Stomach (tissue), 8 donors: ENCODE measurements at regions not wholly inside any gene's neighbourhood (a gene's known extent, or its start where the extent isn't known, plus 50 kb on each side); places are given as distances from the start of the nearest gene placed in this dataset.

Experiments
- DNase-seq, 2 donors: peaks; one replicate each; pipeline versions ENCODE4 v3.0.0 to v3.0.0-alpha.2; 2013 to 2019
- H3K27ac ChIP-seq, 5 donors: fragments of 200-600 bp in 4 of 5; sonication (generic) in 4 of 5; one replicate each; pipeline ENCODE4 v1.5.1; 2013 to 2019; ENCODE audit warnings: mild to moderate bottlenecking in 1 of 5, moderate library complexity in 1 of 5
- H3K27me3 ChIP-seq, 3 donors: fragments of 200-600 bp; sonication (generic); one replicate each; pipeline ENCODE4 v1.5.1; 2017 to 2019; ENCODE audit warnings: mixed run types in 1 of 3
- H3K36me3 ChIP-seq, 4 donors: fragments of 200-600 bp; sonication (generic); 1 replicate in 3 of 4; 2 replicates in 1 of 4; pipeline ENCODE4 v1.5.1; 2016 to 2019
- H3K4me1 ChIP-seq, 4 donors: fragments of 200-600 bp; sonication (generic); one replicate each; pipeline ENCODE4 v1.5.1; 2016 to 2019
- H3K4me3 ChIP-seq, 4 donors: fragments of 200-600 bp; sonication (generic) in 3 of 4; one replicate each; pipeline ENCODE4 v1.5.1; 2016 to 2019; ENCODE audit warnings: mild to moderate bottlenecking in 1 of 4
- H3K9me3 ChIP-seq, 4 donors: fragments of 200-600 bp; sonication (generic); one replicate each; pipeline ENCODE4 v1.5.1; 2016 to 2019
- EP300 ChIP-seq: sonication (generic); formaldehyde crosslinking; IDR thresholded peaks from one replicate; pipeline ENCODE4 v1.6.1; 2017; ENCODE audit warnings: antibody characterized with exemption
- POLR2A ChIP-seq, 4 donors: fragments of 450-650 bp; IDR thresholded peaks; one replicate each; pipeline ENCODE4 v1.6.1; 2016; ENCODE audit warnings: antibody characterized with exemption in 4 of 4, control low read depth in 2 of 4, mild to moderate bottlenecking in 1 of 4, moderate library complexity in 1 of 4
- POLR2AphosphoS5 ChIP-seq, 3 donors: sonication (generic); formaldehyde crosslinking; IDR thresholded peaks; one replicate each; pipeline ENCODE4 v1.6.1; 2016; ENCODE audit warnings: antibody characterized with exemption in 3 of 3
- WGBS, 5 donors: extraction: QIAGEN DNeasy Blood & Tissue Kit in 3 of 5; methylation state at CpG; one replicate each; pipeline versions ENCODE4 v1.1.5 to v1.1.7; 2013 to 2018; 5-methylcytosine and 5-hydroxymethylcytosine counted together
- intact Hi-C: fragments of 100-400 bp; cut with DNase I; formaldehyde crosslinking; loops from one replicate; pipeline ENCODE4 v1.15.1; 2023; ENCODE audit warnings: low total_unique reads
- TF ChIP-seq, protein P1 (sequence below), 7 experiments: fragments of 450-650 bp in 4 of 7; fragments of 200-600 bp in 3 of 7; sonication (generic) in 3 of 7; IDR thresholded peaks; one replicate each; pipeline ENCODE4 v1.5.1; 2016 to 2019; ENCODE audit warnings: antibody characterized with exemption in 7 of 7, control low read depth in 2 of 7, mild to moderate bottlenecking in 1 of 7
- donor health status: healthy with polysubstance abuse.
- donor health status: Bipolar disorder and iron deficiency.
- donor health status: healthy.

DNA sequence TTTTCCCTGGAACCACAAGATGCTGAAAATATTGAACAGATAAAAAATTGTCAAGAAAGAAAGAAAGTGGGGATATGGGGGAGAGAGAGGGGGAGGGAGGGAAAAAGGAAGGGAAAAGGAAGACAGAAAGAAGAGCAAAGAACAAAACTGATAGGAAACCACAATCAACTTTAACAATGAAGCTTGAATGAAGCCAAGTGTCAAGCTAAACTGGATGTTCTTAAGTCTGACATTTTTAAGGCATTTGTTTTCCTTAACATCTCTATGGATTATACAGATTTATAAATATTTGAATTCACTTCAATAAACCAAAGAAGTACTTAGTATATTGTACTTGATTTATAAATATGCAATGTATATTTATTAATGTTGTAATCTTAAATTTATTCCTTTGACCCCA is 197.6 kb upstream of the SMLR1 start:
- no peak for TF ChIP-seq POLR2AphosphoS5 (IDR thresholded peaks at IDR 0.05)
- TF ChIP-seq, protein P1, sequence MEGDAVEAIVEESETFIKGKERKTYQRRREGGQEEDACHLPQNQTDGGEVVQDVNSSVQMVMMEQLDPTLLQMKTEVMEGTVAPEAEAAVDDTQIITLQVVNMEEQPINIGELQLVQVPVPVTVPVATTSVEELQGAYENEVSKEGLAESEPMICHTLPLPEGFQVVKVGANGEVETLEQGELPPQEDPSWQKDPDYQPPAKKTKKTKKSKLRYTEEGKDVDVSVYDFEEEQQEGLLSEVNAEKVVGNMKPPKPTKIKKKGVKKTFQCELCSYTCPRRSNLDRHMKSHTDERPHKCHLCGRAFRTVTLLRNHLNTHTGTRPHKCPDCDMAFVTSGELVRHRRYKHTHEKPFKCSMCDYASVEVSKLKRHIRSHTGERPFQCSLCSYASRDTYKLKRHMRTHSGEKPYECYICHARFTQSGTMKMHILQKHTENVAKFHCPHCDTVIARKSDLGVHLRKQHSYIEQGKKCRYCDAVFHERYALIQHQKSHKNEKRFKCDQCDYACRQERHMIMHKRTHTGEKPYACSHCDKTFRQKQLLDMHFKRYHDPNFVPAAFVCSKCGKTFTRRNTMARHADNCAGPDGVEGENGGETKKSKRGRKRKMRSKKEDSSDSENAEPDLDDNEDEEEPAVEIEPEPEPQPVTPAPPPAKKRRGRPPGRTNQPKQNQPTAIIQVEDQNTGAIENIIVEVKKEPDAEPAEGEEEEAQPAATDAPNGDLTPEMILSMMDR (IDR thresholded peaks at IDR 0.05) = no peak
- no peak for TF ChIP-seq EP300
- no peak for TF ChIP-seq POLR2A (IDR thresholded peaks at IDR 0.05)
- Histone ChIP-seq H3K9me3 (no peaks in the 10 kb centered on the region), H3K27ac (no peak overlapping the region), H3K27me3 (no peaks in the 10 kb centered on the region), H3K36me3 (no peaks in the 10 kb centered on the region), H3K4me3 (no peak overlapping the region), H3K4me1 (peaks cover 0 to 5% (median 0%) of the 10 kb centered on the region in 4 donors)
- intact Hi-C loops = no loop called here
- no peak for DNase-seq

DNA sequence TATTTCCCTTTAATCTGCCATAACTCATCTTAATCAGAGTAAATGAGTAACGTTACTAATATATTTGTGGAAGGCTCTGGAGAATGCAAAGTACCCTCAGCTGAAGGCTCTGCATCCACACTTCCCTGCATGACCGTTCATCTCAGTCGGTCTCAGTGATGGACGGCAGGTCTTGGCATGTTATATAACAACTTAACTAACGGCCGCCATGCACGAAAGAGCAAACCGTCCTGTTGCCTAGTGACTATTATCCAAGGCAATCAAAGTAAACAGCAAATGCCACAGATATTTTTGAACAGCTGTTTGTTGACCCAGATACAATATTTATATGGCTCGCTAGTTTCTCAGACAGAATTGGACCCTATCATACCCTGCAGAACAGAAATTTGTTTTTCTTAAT is 194.9 kb upstream of the SMLR1 start:
- intact Hi-C loops = no loop called here
- 17 to 34% (median 27%) methylated on average over 9 of the region's 9 CpGs for WGBS, 5 donors
- H3K4me3 ChIP-seq = no peak overlapping the region

DNA sequence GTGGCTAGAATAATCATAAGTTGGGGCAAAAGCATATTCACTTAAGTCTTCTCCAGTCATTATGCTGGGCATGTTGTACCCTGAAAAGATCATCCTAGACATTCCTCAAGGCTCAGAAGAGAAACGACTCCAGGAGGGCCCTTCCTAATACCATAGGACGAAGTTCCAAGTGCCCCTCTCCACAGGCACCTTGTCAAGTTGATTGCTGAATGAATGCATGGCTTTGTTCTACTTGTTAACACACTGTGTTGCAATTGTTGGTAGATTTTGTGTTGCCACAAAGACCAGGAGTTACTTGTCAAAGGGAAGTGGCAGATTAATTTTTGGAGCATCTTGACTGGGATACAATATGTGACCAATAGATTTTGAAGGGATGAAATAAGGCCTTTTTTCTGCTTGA is 194.3 kb upstream of the SMLR1 start:
- no peak overlapping the region for H3K4me3 ChIP-seq
- peaks cover 0 to 5% (median 0%) of the 10 kb centered on the region in 4 donors for H3K4me1 ChIP-seq
- no peak for DNase-seq
- no peak for TF ChIP-seq POLR2A (IDR thresholded peaks at IDR 0.05)
- TF ChIP-seq EP300 = no peak
- TF ChIP-seq POLR2AphosphoS5 (IDR thresholded peaks at IDR 0.05) = no peak
- TF ChIP-seq, protein P1 (IDR thresholded peaks at IDR 0.05) = no peak
- H3K27me3 ChIP-seq = no peaks in the 10 kb centered on the region
- intact Hi-C loops = no loop called here
- no peaks in the 10 kb centered on the region for H3K9me3 ChIP-seq
- H3K27ac ChIP-seq = no peak overlapping the region
- 39 to 48% (median 44%) methylated on average over 2 of the region's 2 CpGs for WGBS, 5 donors
- H3K36me3 ChIP-seq = no peaks in the 10 kb centered on the region

More for the DNA sequence above, 194.9 kb upstream of the SMLR1 start:
- DNase-seq = peak in 1 of 2 donors; percentile 34
- no peak overlapping the region for H3K27ac ChIP-seq
- no peaks in the 10 kb centered on the region for H3K36me3 ChIP-seq
- H3K9me3 ChIP-seq = no peaks in the 10 kb centered on the region
- TF ChIP-seq EP300 (no peak), POLR2AphosphoS5 (IDR thresholded peaks at IDR 0.05) (no peak), POLR2A (IDR thresholded peaks at IDR 0.05) (no peak)
- TF ChIP-seq, protein P1 (IDR thresholded peaks at IDR 0.05) = no peak
- H3K27me3 ChIP-seq = no peaks in the 10 kb centered on the region
- H3K4me1 ChIP-seq = peaks cover 0 to 5% (median 0%) of the 10 kb centered on the region in 4 donors

DNA sequence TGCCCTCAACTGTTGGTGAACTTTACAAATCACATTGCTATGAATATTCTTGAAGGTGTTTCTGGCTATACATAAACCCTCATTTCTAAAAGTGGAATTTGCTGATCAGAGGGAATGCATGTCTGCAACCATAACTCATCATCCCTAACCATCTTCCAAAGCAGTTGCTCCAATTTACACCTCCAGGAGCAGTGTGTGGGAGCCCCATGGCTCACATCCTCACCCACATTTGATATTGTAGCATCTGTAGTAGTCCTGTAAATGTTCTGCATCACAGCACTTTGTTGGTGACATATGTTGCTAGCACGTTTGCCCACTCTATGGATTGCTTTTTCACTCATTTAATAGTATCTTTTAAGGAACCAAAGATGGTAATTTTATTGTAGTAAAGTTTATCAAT is 183.8 kb upstream of the SMLR1 start:
- WGBS, 5 donors = 21 to 55% (median 31%) methylated on average over 1 of the region's 1 CpG
- Histone ChIP-seq H3K27ac (no peak overlapping the region), H3K4me1 (no peaks in the 10 kb centered on the region), H3K4me3 (no peak overlapping the region), H3K9me3 (peaks cover 0 to 27% (median 14%) of the 10 kb centered on the region in 4 donors), H3K36me3 (no peaks in the 10 kb centered on the region), H3K27me3 (no peaks in the 10 kb centered on the region)
- intact Hi-C loops = no loop called here
- no peak for TF ChIP-seq POLR2AphosphoS5 (IDR thresholded peaks at IDR 0.05)
- TF ChIP-seq POLR2A (IDR thresholded peaks at IDR 0.05) = no peak
- TF ChIP-seq, protein P1 (IDR thresholded peaks at IDR 0.05) = no peak
- no peak for TF ChIP-seq EP300
- no peak for DNase-seq
